K562 (cell line): ENCODE measurements at regions not wholly inside any gene's neighbourhood (a gene's known extent, or its start where the extent isn't known, plus 50 kb on each side); places are given as distances from the start of the nearest gene placed in this dataset.

Experiments used
- ATAC-seq: fragments of 200-7000 bp; cut with Tn5 transposase; 3 replicates; pipeline ENCODE4 v1.9.1; 2020; ENCODE audit warnings: moderate library complexity
- BruUV-seq: library from RNA; stranded (reverse); fragments of 400-500 nt; replicated peaks from 2 replicates; lab custom pipeline; 2021; lab: Mats Ljungman, UMichigan
- CTCF ChIA-PET: fragments of 300-600 bp; formaldehyde crosslinking; extraction: SDS; loops from one replicate; lab custom pipeline; 2021; ENCODE audit warnings: low intra/inter-chr PET ratio; lab: Yijun Ruan, JAX
- POLR2A ChIA-PET: fragments of 300-600, 350-650 bp; sonication (Branson Sonifier 250); formaldehyde crosslinking; extraction: SDS; loops from one replicate; lab custom pipeline; 2021; ENCODE audit warnings: antibody characterized with exemption, inconsistent platforms; lab: Yijun Ruan, JAX
- DNase-seq, 4 experiments: peaks; one replicate each; pipeline versions ENCODE4 v3.0.0 to v3.0.0-alpha.2; 2011 to 2018; ENCODE audit warnings: low spot score in 3 of 4, mixed read lengths in 3 of 4; ENCODE audit errors: extremely low read depth in 1 of 4
- FAIRE-seq: peaks from 2 replicates; lab custom pipeline; 2011; peaks lifted over from hg19 to GRCh38; lab: Jason Lieb, UNC
- H2AFZ ChIP-seq: 2 replicates; pipeline ENCODE4 v1.6.0; 2011; ENCODE audit warnings: low read depth, low read length, control low read depth, inconsistent platforms
- H3K27ac ChIP-seq: fragments of 200-600 bp; 3 replicates; pipeline ENCODE4 v1.8.0; 2011; ENCODE audit warnings: low read depth, mild to moderate bottlenecking, control low read depth, inconsistent platforms, low read length, moderate library complexity, mixed read lengths; ENCODE audit errors: extremely low read depth
- H3K27me3 ChIP-seq, 2 experiments: fragments of 300-600 bp in 1 of 2; 2 replicates in 1 of 2; 3 replicates in 1 of 2; pipeline versions ENCODE4 v1.6.0 to v1.8.0; 2011; ENCODE audit warnings: inconsistent platforms in 2 of 2, low read length in 2 of 2, mild to moderate bottlenecking in 1 of 2, mixed read lengths in 1 of 2, moderate library complexity in 1 of 2; ENCODE audit not compliant: control insufficient read depth in 2 of 2, insufficient read depth in 2 of 2
- H3K36me3 ChIP-seq: fragments of 300-600 bp; 3 replicates; pipeline ENCODE4 v1.8.0; 2011; ENCODE audit warnings: mild to moderate bottlenecking, low read length, inconsistent platforms; ENCODE audit not compliant: control insufficient read depth, insufficient read depth
- H3K4me1 ChIP-seq, 2 experiments: fragments of 200-600 bp in 1 of 2; replicated peaks in 1 of 2; 2 replicates in 1 of 2; 3 replicates in 1 of 2; pipeline versions ENCODE4 v1.5.1 to v1.8.0; 2011; ENCODE audit warnings: inconsistent platforms in 2 of 2, low read length in 2 of 2, mild to moderate bottlenecking in 1 of 2, mixed read lengths in 1 of 2, moderate library complexity in 1 of 2; ENCODE audit not compliant: control insufficient read depth in 2 of 2, insufficient read depth in 2 of 2
- H3K4me2 ChIP-seq: 2 replicates; pipeline ENCODE4 v1.6.1; 2011; ENCODE audit warnings: low read length, control low read depth, inconsistent platforms, mixed read lengths; ENCODE audit not compliant: insufficient read depth
- H3K4me3 ChIP-seq: fragments of 200-600 bp; sonication (generic), shearing (Covaris generic); 2 replicates; pipeline ENCODE4 v1.5.1; 2016; ENCODE audit warnings: control low read depth, inconsistent platforms
- H3K79me2 ChIP-seq: fragments of 200-600 bp; 3 replicates; pipeline ENCODE4 v1.8.0; 2011; ENCODE audit warnings: low read length, inconsistent platforms; ENCODE audit not compliant: control insufficient read depth, insufficient read depth
- H3K9ac ChIP-seq, 2 experiments: 2 replicates each; pipeline versions ENCODE4 v1.6.0 to v1.6.1; 2011; ENCODE audit warnings: low read depth in 2 of 2, low read length in 2 of 2, control low read depth in 1 of 2, inconsistent platforms in 1 of 2, mild to moderate bottlenecking in 1 of 2, mixed read lengths in 1 of 2; ENCODE audit not compliant: insufficient read depth in 1 of 2
- H3K9me1 ChIP-seq: one replicate; pipeline ENCODE4 v1.6.0; 2011; ENCODE audit warnings: inconsistent platforms, mild to moderate bottlenecking, low read length, moderate library complexity; ENCODE audit not compliant: control insufficient read depth, insufficient read depth
- H3K9me3 ChIP-seq: replicated peaks from 2 replicates; pipeline ENCODE4 v1.5.1; 2011; ENCODE audit warnings: low read depth, low read length, inconsistent platforms; ENCODE audit not compliant: control insufficient read depth, insufficient read depth
- H4K20me1 ChIP-seq: replicated peaks from 2 replicates; pipeline ENCODE4 v1.6.1; 2011; ENCODE audit warnings: low read length, inconsistent platforms, mixed read lengths; ENCODE audit not compliant: control insufficient read depth, insufficient read depth
- BRD9 ChIP-seq: fragments of 450-650 bp; IDR thresholded peaks from 2 replicates; pipeline ENCODE4 v1.6.1; 2018; ENCODE audit warnings: low read depth; ENCODE audit not compliant: partially characterized antibody
- CREB5 ChIP-seq: fragments of 250-450 bp; sonication (Bioruptor Pico); IDR thresholded peaks from 2 replicates; pipeline ENCODE4 v1.5.0; 2020; ENCODE audit warnings: mild to moderate bottlenecking
- EWSR1 ChIP-seq: fragments of 450-650 bp; IDR thresholded peaks from 2 replicates; pipeline ENCODE4 v1.6.1; 2018; ENCODE audit warnings: borderline replicate concordance, mild to moderate bottlenecking, low read depth, moderate library complexity; ENCODE audit not compliant: partially characterized antibody
- HDAC2 ChIP-seq: fragments of 450-650 bp; IDR thresholded peaks from 2 replicates; pipeline ENCODE4 v1.6.1; 2016; ENCODE audit warnings: mild to moderate bottlenecking
- MLLT1 ChIP-seq, 2 experiments: fragments of 450-650 bp; IDR thresholded peaks; 2 replicates each; pipeline ENCODE4 v1.6.1; 2016
- NEUROD1 ChIP-seq: fragments of 150-350 bp; IDR thresholded peaks from 2 replicates; pipeline ENCODE4 v1.6.1; 2014; ENCODE audit warnings: borderline replicate concordance, low read length, low read depth; ENCODE audit not compliant: partially characterized antibody
- NFIX ChIP-seq: fragments of 250-450 bp; sonication (Bioruptor Pico); IDR thresholded peaks from 2 replicates; pipeline ENCODE4 v1.4.0; 2020; ENCODE audit warnings: low read depth, mild to moderate bottlenecking, moderate library complexity
- PRMT5 ChIP-seq: sonication (generic); formaldehyde crosslinking; IDR thresholded peaks from 2 replicates; pipeline ENCODE4 v1.5.0; 2020; ENCODE audit warnings: missing genetic modification reagents
- RBM17 ChIP-seq: fragments of 200-400 bp; formaldehyde crosslinking; IDR thresholded peaks from 2 replicates; pipeline ENCODE4 v1.6.1; 2017; ENCODE audit warnings: low read depth, mild to moderate bottlenecking, low read length, borderline replicate concordance
- RNF2 ChIP-seq: sonication (generic); IDR thresholded peaks from 2 replicates; pipeline ENCODE4 v1.6.1; 2016
- SIN3A ChIP-seq, 2 experiments: fragments of 150-350 bp in 1 of 2; IDR thresholded peaks; 2 replicates each; pipeline ENCODE4 v1.6.1; 2011 to 2016; ENCODE audit warnings: borderline replicate concordance in 2 of 2, low read depth in 2 of 2, low read length in 2 of 2, mild to moderate bottlenecking in 2 of 2, moderate library complexity in 2 of 2; ENCODE audit not compliant: control insufficient read depth in 1 of 2
- ZNF184 ChIP-seq: sonication (generic); formaldehyde crosslinking; IDR thresholded peaks from 2 replicates; pipeline ENCODE4 v1.5.0; 2020; ENCODE audit warnings: missing genetic modification reagents
- ZNF764 ChIP-seq: fragments of 250-450 bp; sonication (Bioruptor Pico); IDR thresholded peaks from 2 replicates; pipeline ENCODE4 v1.4.0; 2020; ENCODE audit warnings: low read depth, mild to moderate bottlenecking, moderate library complexity
- WGBS: fragments of 100-300 bp; shearing (Covaris generic); methylation state at CpG from one replicate; pipeline ENCODE4 v1.1.6; 2016; ENCODE audit warnings: low coverage, mixed read lengths; ENCODE audit not compliant: insufficient coverage; ENCODE audit errors: missing lambda C conversion rate; 5-methylcytosine and 5-hydroxymethylcytosine counted together
- in situ Hi-C: fragments of 300-500 bp; cut with MboI; formaldehyde crosslinking; loops from 4 replicates; pipeline ENCODE4 v1.15.0; 2018; ENCODE audit warnings: inconsistent platforms, mixed read lengths
- intact Hi-C: fragments of 100-400 bp; cut with micrococcal nuclease; formaldehyde crosslinking; loops from 2 replicates; pipeline ENCODE4 v1.14.2; 2022
- TF ChIP-seq, protein P1 (sequence below): fragments of 250-450 bp; sonication (Bioruptor Pico); IDR thresholded peaks from 2 replicates; pipeline ENCODE4 v1.5.0; 2021; ENCODE audit warnings: mild to moderate bottlenecking, borderline replicate concordance

DNA sequence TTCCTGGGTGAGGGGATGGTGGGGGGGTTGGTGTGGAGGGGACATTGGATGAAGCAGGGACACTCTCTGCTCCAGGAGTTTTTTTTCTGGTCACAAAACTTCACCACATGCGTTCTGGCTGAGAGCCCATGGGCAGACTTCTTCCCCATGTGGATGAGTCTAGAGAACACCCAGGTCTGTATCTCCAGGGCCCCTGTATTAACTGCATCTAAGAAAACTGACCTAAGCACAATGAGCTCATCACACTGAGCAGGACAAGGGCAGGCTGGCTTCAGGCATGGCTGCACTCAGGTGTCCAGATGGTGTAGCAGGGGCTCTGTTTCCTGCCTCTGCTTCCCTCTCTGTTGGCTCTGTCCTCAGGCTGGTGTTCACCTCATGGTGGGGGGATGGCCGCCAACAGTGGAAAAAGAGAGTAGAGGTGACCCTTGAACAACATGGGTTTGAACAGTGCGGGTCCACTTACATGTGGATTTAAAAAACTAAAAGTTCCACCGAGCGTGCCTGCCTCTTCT is 85.3 kb upstream of the STC2 start:
- Histone ChIP-seq H3K9me1 (no peaks in the 10 kb centered on the region), H3K4me2 (no peak overlapping the region), H3K27ac (no peak overlapping the region), H3K4me3 (no peak overlapping the region), H3K36me3 (no peaks in the 10 kb centered on the region), H2AFZ (no peak overlapping the region), H3K9ac (no peak overlapping the region), H3K4me1 (no peaks in the 10 kb centered on the region), H3K27me3 (peaks cover 10 to 43% of the 10 kb centered on the region in 2 experiments), H3K9me3 (no peaks in the 10 kb centered on the region), H4K20me1 (no peaks in the 10 kb centered on the region), H3K79me2 (no peaks in the 10 kb centered on the region)
- POLR2A ChIA-PET: no interaction called here
- FAIRE-seq (no peak), DNase-seq (no peak), ATAC-seq (no peak)
- BruUV-seq: no TSS peak
- no peak for TF ChIP-seq CREB5
- TF ChIP-seq PRMT5 (CRISPR knock-in tag): no peak
- TF ChIP-seq BRD9: no peak
- TF ChIP-seq SIN3A (IDR thresholded peaks at IDR 0.05; ENCODE audit: borderline replicate concordance in 2 of 2, control insufficient read depth in 1 of 2, low read depth in 2 of 2, low read length in 2 of 2): no peak
- no peak for TF ChIP-seq RNF2
- no peak for TF ChIP-seq NFIX
- no peak for TF ChIP-seq RBM17
- no peak for TF ChIP-seq NEUROD1
- TF ChIP-seq EWSR1: no peak
- no peak for TF ChIP-seq HDAC2
- TF ChIP-seq, protein P1, sequence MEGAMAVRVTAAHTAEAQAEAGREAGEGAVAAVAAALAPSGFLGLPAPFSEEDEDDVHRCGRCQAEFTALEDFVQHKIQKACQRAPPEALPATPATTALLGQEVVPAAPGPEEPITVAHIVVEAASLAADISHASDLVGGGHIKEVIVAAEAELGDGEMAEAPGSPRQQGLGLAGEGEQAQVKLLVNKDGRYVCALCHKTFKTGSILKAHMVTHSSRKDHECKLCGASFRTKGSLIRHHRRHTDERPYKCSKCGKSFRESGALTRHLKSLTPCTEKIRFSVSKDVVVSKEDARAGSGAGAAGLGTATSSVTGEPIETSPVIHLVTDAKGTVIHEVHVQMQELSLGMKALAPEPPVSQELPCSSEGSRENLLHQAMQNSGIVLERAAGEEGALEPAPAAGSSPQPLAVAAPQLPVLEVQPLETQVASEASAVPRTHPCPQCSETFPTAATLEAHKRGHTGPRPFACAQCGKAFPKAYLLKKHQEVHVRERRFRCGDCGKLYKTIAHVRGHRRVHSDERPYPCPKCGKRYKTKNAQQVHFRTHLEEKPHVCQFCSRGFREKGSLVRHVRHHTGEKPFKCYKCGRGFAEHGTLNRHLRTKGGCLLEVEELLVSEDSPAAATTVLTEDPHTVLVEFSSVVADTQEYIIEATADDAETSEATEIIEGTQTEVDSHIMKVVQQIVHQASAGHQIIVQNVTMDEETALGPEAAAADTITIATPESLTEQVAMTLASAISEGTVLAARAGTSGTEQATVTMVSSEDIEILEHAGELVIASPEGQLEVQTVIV: no peak
- TF ChIP-seq ZNF184: no peak
- no peak for TF ChIP-seq ZNF764 (CRISPR knock-in tag)
- no peak for TF ChIP-seq MLLT1 (IDR thresholded peaks at IDR 0.05)
- intact Hi-C loops (no loop called here), in situ Hi-C loops (no loop called here)
- CTCF ChIA-PET: no interaction called here
- 2% methylated on average over 5 of the region's 5 CpGs for WGBS
